ENCODE measurements at regions not wholly inside any gene's neighbourhood (a gene's known extent, or its start where the extent isn't known, plus 50 kb on each side); places are given as distances from the start of the nearest gene placed in this dataset.

- DNase-seq (ENCODE audit: low read depth in 2 of 2), result no peak
Measured at GRCh38 chr17:33640629-33641028, 347.5 kb upstream of the ASIC2 start.

- DNase-seq (ENCODE audit: low read depth in 2 of 2), result no peak
Measured at GRCh38 chr17:33642002-33642401, 348.9 kb upstream of the ASIC2 start.

GRCh38 chr17:33647956-33648355 lies 354.9 kb upstream of the ASIC2 start:
- no peak for DNase-seq (ENCODE audit: low read depth in 2 of 2)

GRCh38 chr17:33650304-33650703 lies 357.2 kb upstream of the ASIC2 start:
- no peak for DNase-seq (ENCODE audit: low read depth in 2 of 2)

GRCh38 chr17:33651686-33652085 lies 358.6 kb upstream of the ASIC2 start:
- no peak for DNase-seq (ENCODE audit: low read depth in 2 of 2)

GRCh38 chr17:33652731-33653398 lies 359.8 kb upstream of the ASIC2 start:
- DNase-seq (ENCODE audit: low read depth in 2 of 2), result no peak

- no peak for DNase-seq (ENCODE audit: low read depth in 2 of 2)
Measured at GRCh38 chr17:33653399-33653788, 360.3 kb upstream of the ASIC2 start.

GRCh38 chr17:33657181-33657580 lies 364.1 kb upstream of the ASIC2 start:
- DNase-seq (ENCODE audit: low read depth in 2 of 2), result no peak

GRCh38 chr17:33661975-33662374 lies 368.9 kb upstream of the ASIC2 start:
- no peak for DNase-seq (ENCODE audit: low read depth in 2 of 2)

- no peak for DNase-seq (ENCODE audit: low read depth in 2 of 2)
Measured at GRCh38 chr17:33664116-33664840, 371.2 kb upstream of the ASIC2 start.

- no peak for DNase-seq (ENCODE audit: low read depth in 2 of 2)
Measured at GRCh38 chr17:33667052-33667509, 374.0 kb upstream of the ASIC2 start.

GRCh38 chr17:33667671-33668070 lies 374.6 kb upstream of the ASIC2 start:
- no peak for DNase-seq (ENCODE audit: low read depth in 2 of 2)

- no peak for DNase-seq (ENCODE audit: low read depth in 2 of 2)
Measured at GRCh38 chr17:33668516-33668915, 375.4 kb upstream of the ASIC2 start.

GRCh38 chr17:33671491-33671890 lies 378.4 kb upstream of the ASIC2 start:
- DNase-seq (ENCODE audit: low read depth in 2 of 2), result no peak

GRCh38 chr17:33674685-33675084 lies 381.6 kb upstream of the ASIC2 start:
- DNase-seq (ENCODE audit: low read depth in 2 of 2), result peak; percentile 9

- no peak for DNase-seq (ENCODE audit: low read depth in 2 of 2)
Measured at GRCh38 chr17:33676444-33676843, 383.3 kb upstream of the ASIC2 start.

- DNase-seq (ENCODE audit: low read depth in 2 of 2), result no peak
Measured at GRCh38 chr17:33679595-33679994, 386.5 kb upstream of the ASIC2 start.

GRCh38 chr17:33680472-33680871 lies 387.4 kb upstream of the ASIC2 start:
- DNase-seq (ENCODE audit: low read depth in 2 of 2), result no peak

GRCh38 chr17:33682599-33682998 lies 389.5 kb upstream of the ASIC2 start:
- no peak for DNase-seq (ENCODE audit: low read depth in 2 of 2)

GRCh38 chr17:33684735-33685134 lies 391.6 kb upstream of the ASIC2 start:
- DNase-seq (ENCODE audit: low read depth in 2 of 2), result no peak

- peak in 1 of 2 donors; percentile 1 for DNase-seq (ENCODE audit: low read depth in 2 of 2)
Measured at GRCh38 chr17:33686171-33686570, 393.1 kb upstream of the ASIC2 start.

GRCh38 chr17:33687831-33688230 lies 394.7 kb upstream of the ASIC2 start:
- DNase-seq (ENCODE audit: low read depth in 2 of 2), result no peak

- DNase-seq (ENCODE audit: low read depth in 2 of 2), result no peak
Measured at GRCh38 chr17:33688771-33689170, 395.7 kb upstream of the ASIC2 start.

Measured in stimulated activated CD8-positive, alpha-beta memory T cell treated with anti-CD3 and anti-CD28 coated beads, Interleukin-15, amount 100 ng/mL, for 48 hours (primary cell).